Endothelial cell (in vitro differentiated cells): ENCODE measurements at regions not wholly inside any gene's neighbourhood (a gene's known extent, or its start where the extent isn't known, plus 50 kb on each side); places are given as distances from the start of the nearest gene placed in this dataset.

ENCODE experiments used
- DNase-seq: peaks from one replicate; pipeline ENCODE4 v3.0.0; 2021; ENCODE audit warnings: low spot score
- H3K27ac Mint-ChIP-seq: one replicate; pipeline ENCODE4 v1.8.0; 2021; ENCODE audit warnings: mixed read lengths, inconsistent platforms; ENCODE audit not compliant: unreplicated experiment
- H3K27me3 Mint-ChIP-seq: one replicate; pipeline ENCODE4 v1.8.0; 2021; ENCODE audit warnings: mild to moderate bottlenecking, moderate library complexity, mixed read lengths, inconsistent platforms; ENCODE audit not compliant: unreplicated experiment
- H3K36me3 Mint-ChIP-seq: one replicate; pipeline ENCODE4 v1.8.0; 2021; ENCODE audit warnings: mild to moderate bottlenecking, low read depth, mixed read lengths, inconsistent platforms; ENCODE audit not compliant: unreplicated experiment
- H3K4me1 Mint-ChIP-seq: one replicate; pipeline ENCODE4 v1.8.0; 2021; ENCODE audit warnings: mild to moderate bottlenecking, mixed read lengths, inconsistent platforms; ENCODE audit not compliant: unreplicated experiment
- H3K4me3 Mint-ChIP-seq: one replicate; pipeline ENCODE4 v1.8.0; 2021; ENCODE audit warnings: mild to moderate bottlenecking, mixed read lengths, inconsistent platforms; ENCODE audit not compliant: unreplicated experiment
- H3K9me3 Mint-ChIP-seq: one replicate; pipeline ENCODE4 v1.8.0; 2021; ENCODE audit warnings: mixed read lengths, inconsistent platforms; ENCODE audit not compliant: unreplicated experiment
- CTCF ChIP-seq: fragments of 200-600 bp; sonication (generic); IDR thresholded peaks from one replicate; pipeline ENCODE4 v1.5.0; 2021; ENCODE audit warnings: antibody characterized with exemption; ENCODE audit not compliant: unreplicated experiment

- peaks cover 2% of the 10 kb centered on the region for H3K27me3 Mint-ChIP-seq
- DNase-seq: no peak
- H3K27ac Mint-ChIP-seq: no peak overlapping the region
- no peak for TF ChIP-seq CTCF
- H3K36me3 Mint-ChIP-seq: no peaks in the 10 kb centered on the region
- no peaks in the 10 kb centered on the region for H3K9me3 Mint-ChIP-seq
- H3K4me3 Mint-ChIP-seq: no peak overlapping the region
- H3K4me1 Mint-ChIP-seq: no peaks in the 10 kb centered on the region
These were observed 70.5 kb downstream of the POLR2M start for GRCh38 chr15:57777003-57777402.

GRCh38 chr15:57780471-57780870, 74.0 kb downstream of the POLR2M start:
- peaks cover 2% of the 10 kb centered on the region for H3K27me3 Mint-ChIP-seq
- no peaks in the 10 kb centered on the region for H3K9me3 Mint-ChIP-seq
- DNase-seq: no peak
- no peak overlapping the region for H3K27ac Mint-ChIP-seq
- H3K36me3 Mint-ChIP-seq: no peaks in the 10 kb centered on the region
- no peak overlapping the region for H3K4me3 Mint-ChIP-seq
- H3K4me1 Mint-ChIP-seq: no peaks in the 10 kb centered on the region
- TF ChIP-seq CTCF: no peak

- no peaks in the 10 kb centered on the region for H3K4me1 Mint-ChIP-seq
- no peak overlapping the region for H3K4me3 Mint-ChIP-seq
- no peak for TF ChIP-seq CTCF
- H3K9me3 Mint-ChIP-seq: no peaks in the 10 kb centered on the region
- no peaks in the 10 kb centered on the region for H3K27me3 Mint-ChIP-seq
- DNase-seq: no peak
- H3K36me3 Mint-ChIP-seq: no peaks in the 10 kb centered on the region
- H3K27ac Mint-ChIP-seq: no peak overlapping the region
These were observed 76.2 kb downstream of the POLR2M start for GRCh38 chr15:57782731-57783130.

- no peak overlapping the region for H3K4me3 Mint-ChIP-seq
- H3K4me1 Mint-ChIP-seq: no peaks in the 10 kb centered on the region
- no peak for TF ChIP-seq CTCF
- no peaks in the 10 kb centered on the region for H3K36me3 Mint-ChIP-seq
- no peak overlapping the region for H3K27ac Mint-ChIP-seq
- no peaks in the 10 kb centered on the region for H3K9me3 Mint-ChIP-seq
- DNase-seq: no peak
- H3K27me3 Mint-ChIP-seq: no peaks in the 10 kb centered on the region
These were observed 77.6 kb downstream of the POLR2M start for GRCh38 chr15:57784081-57784511.

- Mint-ChIP-seq H3K27me3 (no peaks in the 10 kb centered on the region), H3K27ac (no peak overlapping the region), H3K4me3 (no peak overlapping the region), H3K9me3 (no peaks in the 10 kb centered on the region), H3K36me3 (no peaks in the 10 kb centered on the region), H3K4me1 (no peaks in the 10 kb centered on the region)
- no peak for DNase-seq
- no peak for TF ChIP-seq CTCF
These were observed 78.5 kb downstream of the POLR2M start for GRCh38 chr15:57785039-57785438.
